Body of pancreas (tissue), 4 donors: ENCODE measurements at regions not wholly inside any gene's neighbourhood (a gene's known extent, or its start where the extent isn't known, plus 50 kb on each side); places are given as distances from the start of the nearest gene placed in this dataset.

ENCODE experiments used
- ATAC-seq: fragments of 150-250 bp; one replicate; pipeline ENCODE4 v1.9.1; 2016
- DNase-seq, 4 donors: peaks; one replicate each; pipeline ENCODE4 v3.0.0-alpha.2; 2019
- H3K27ac ChIP-seq, 4 donors: fragments of 200-600 bp; sonication (generic); 1 replicate in 3 of 4; 2 replicates in 1 of 4; pipeline versions ENCODE4 v1.5.1 to v1.6.1; 2016 to 2019; ENCODE audit warnings: mild to moderate bottlenecking in 1 of 4, mixed read lengths in 1 of 4, moderate library complexity in 1 of 4
- H3K27me3 ChIP-seq, 2 donors: fragments of 200-600 bp; sonication (generic); one replicate each; pipeline ENCODE4 v1.6.0; 2016; ENCODE audit warnings: mild to moderate bottlenecking in 1 of 2
- H3K36me3 ChIP-seq, 2 donors: fragments of 200-600 bp; sonication (generic); replicated peaks in 1 of 2; 2 replicates each; pipeline ENCODE4 v1.5.1; 2016; ENCODE audit warnings: low read depth in 2 of 2; ENCODE audit not compliant: insufficient read depth in 1 of 2
- H3K4me1 ChIP-seq: fragments of 200-600 bp; sonication (generic); one replicate; pipeline ENCODE4 v1.6.0; 2016
- H3K4me3 ChIP-seq, 2 donors: fragments of 200-600 bp; sonication (generic); 1 replicate in 1 of 2; 2 replicates in 1 of 2; pipeline ENCODE4 v1.5.1; 2016 to 2019
- H3K9me3 ChIP-seq, 3 donors: fragments of 200-600 bp; sonication (generic); 1 replicate in 2 of 3; 2 replicates in 1 of 3; pipeline ENCODE4 v1.5.1; 2016
- POLR2A ChIP-seq, 3 donors: fragments of 450-650 bp; IDR thresholded peaks; one replicate each; pipeline ENCODE4 v1.6.1; 2016; ENCODE audit warnings: antibody characterized with exemption in 3 of 3, mild to moderate bottlenecking in 2 of 3
- WGBS, 2 donors: methylation state at CpG; one replicate each; pipeline ENCODE4 v1.1.5; 2017; 5-methylcytosine and 5-hydroxymethylcytosine counted together
- intact Hi-C: fragments of 100-400 bp; cut with DNase I; formaldehyde crosslinking; loops from one replicate; pipeline ENCODE4 v1.15.1; 2023
- TF ChIP-seq, protein P1 (sequence below), 7 experiments: fragments of 450-650 bp in 4 of 7; fragments of 200-600 bp in 3 of 7; sonication (generic) in 3 of 7; IDR thresholded peaks; one replicate each; pipeline ENCODE4 v1.5.1; 2016 to 2019; ENCODE audit warnings: antibody characterized with exemption in 7 of 7

DNA sequence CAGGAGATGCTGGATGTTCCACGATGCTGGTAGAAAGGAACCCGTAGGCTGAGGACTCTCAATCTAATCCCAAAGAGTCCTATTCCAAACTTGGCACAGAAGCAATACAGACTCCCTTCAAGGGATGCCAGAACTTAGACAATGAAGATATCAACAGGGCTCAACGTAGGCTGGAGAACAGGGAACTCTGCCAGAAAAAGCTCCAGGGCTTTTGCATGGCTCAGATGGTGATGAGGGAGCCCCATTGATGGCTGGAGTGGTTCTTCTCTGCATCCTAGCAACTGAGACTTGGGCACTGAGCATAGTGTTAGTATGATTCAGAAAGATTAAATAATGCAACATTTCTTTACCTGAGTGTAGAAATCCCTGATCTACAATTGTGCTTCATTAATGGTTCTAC, 117.2 kb upstream of the NCK2 start:
- TF ChIP-seq POLR2A (IDR thresholded peaks at IDR 0.05): no peak
- TF ChIP-seq, protein P1, sequence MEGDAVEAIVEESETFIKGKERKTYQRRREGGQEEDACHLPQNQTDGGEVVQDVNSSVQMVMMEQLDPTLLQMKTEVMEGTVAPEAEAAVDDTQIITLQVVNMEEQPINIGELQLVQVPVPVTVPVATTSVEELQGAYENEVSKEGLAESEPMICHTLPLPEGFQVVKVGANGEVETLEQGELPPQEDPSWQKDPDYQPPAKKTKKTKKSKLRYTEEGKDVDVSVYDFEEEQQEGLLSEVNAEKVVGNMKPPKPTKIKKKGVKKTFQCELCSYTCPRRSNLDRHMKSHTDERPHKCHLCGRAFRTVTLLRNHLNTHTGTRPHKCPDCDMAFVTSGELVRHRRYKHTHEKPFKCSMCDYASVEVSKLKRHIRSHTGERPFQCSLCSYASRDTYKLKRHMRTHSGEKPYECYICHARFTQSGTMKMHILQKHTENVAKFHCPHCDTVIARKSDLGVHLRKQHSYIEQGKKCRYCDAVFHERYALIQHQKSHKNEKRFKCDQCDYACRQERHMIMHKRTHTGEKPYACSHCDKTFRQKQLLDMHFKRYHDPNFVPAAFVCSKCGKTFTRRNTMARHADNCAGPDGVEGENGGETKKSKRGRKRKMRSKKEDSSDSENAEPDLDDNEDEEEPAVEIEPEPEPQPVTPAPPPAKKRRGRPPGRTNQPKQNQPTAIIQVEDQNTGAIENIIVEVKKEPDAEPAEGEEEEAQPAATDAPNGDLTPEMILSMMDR (IDR thresholded peaks at IDR 0.05): no peak
- no peak overlapping the region for H3K4me3 ChIP-seq
- 41 to 59% methylated on average over 3 of the region's 3 CpGs for WGBS, 2 donors
- intact Hi-C loops: no loop called here
- H3K27me3 ChIP-seq: no peaks in the 10 kb centered on the region
- ATAC-seq (no peak), DNase-seq (no peak)
- H3K4me1 ChIP-seq: no peaks in the 10 kb centered on the region
- H3K9me3 ChIP-seq: no peaks in the 10 kb centered on the region
- H3K27ac ChIP-seq: no peak overlapping the region
- H3K36me3 ChIP-seq: no peaks in the 10 kb centered on the region

DNA sequence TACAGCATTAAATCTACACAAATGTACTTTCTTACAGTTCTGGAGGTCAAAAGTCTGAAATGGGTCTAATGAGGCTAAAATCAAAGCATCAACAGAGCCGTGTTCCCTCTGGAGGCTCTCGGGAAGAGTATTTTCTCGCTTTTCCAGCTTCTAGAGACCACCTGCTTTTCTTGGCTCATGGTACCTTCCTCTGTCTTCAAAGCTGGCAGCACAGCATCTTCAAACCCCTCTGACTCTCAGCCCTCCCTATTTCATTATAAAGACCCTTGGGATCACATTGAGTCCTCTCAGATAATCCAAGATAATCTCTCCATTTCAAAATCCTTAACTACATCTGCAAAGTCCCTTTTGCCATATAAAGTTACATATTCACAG, 117.8 kb upstream of the NCK2 start:
- DNase-seq (no peak), ATAC-seq (no peak)
- H3K9me3 ChIP-seq: no peaks in the 10 kb centered on the region
- no peak overlapping the region for H3K4me3 ChIP-seq
- no peak overlapping the region for H3K27ac ChIP-seq
- H3K27me3 ChIP-seq: no peaks in the 10 kb centered on the region
- H3K4me1 ChIP-seq: no peaks in the 10 kb centered on the region
- intact Hi-C loops: no loop called here
- no peak for TF ChIP-seq POLR2A (IDR thresholded peaks at IDR 0.05)
- TF ChIP-seq, protein P1 (IDR thresholded peaks at IDR 0.05): no peak
- 81 to 86% methylated on average over 3 of the region's 3 CpGs for WGBS, 2 donors
- no peaks in the 10 kb centered on the region for H3K36me3 ChIP-seq

GRCh38 chr2:105626212-105626965, 118.3 kb upstream of the NCK2 start:
- Histone ChIP-seq H3K9me3 (no peaks in the 10 kb centered on the region), H3K36me3 (no peaks in the 10 kb centered on the region), H3K27ac (no peak overlapping the region), H3K4me1 (no peaks in the 10 kb centered on the region), H3K27me3 (no peaks in the 10 kb centered on the region), H3K4me3 (no peak overlapping the region)
- no peak for ATAC-seq
- WGBS, 2 donors: 78% methylated on average over 7 of the region's 7 CpGs
- no peak for DNase-seq
- no peak for TF ChIP-seq POLR2A (IDR thresholded peaks at IDR 0.05)
- TF ChIP-seq, protein P1 (IDR thresholded peaks at IDR 0.05): no peak
- intact Hi-C loops: no loop called here

GRCh38 chr2:105625632-105626031, 119.1 kb upstream of the NCK2 start:
- DNase-seq (no peak), ATAC-seq (no peak)
- TF ChIP-seq POLR2A (IDR thresholded peaks at IDR 0.05): no peak
- TF ChIP-seq, protein P1 (IDR thresholded peaks at IDR 0.05): no peak
- Histone ChIP-seq H3K4me3 (no peak overlapping the region), H3K27me3 (no peaks in the 10 kb centered on the region), H3K27ac (no peak overlapping the region), H3K4me1 (no peaks in the 10 kb centered on the region), H3K36me3 (no peaks in the 10 kb centered on the region), H3K9me3 (no peaks in the 10 kb centered on the region)
- WGBS, 2 donors: 47 to 59% methylated on average over 9 to 11 of the region's 11 CpGs
- intact Hi-C loops: no loop called here

DNA sequence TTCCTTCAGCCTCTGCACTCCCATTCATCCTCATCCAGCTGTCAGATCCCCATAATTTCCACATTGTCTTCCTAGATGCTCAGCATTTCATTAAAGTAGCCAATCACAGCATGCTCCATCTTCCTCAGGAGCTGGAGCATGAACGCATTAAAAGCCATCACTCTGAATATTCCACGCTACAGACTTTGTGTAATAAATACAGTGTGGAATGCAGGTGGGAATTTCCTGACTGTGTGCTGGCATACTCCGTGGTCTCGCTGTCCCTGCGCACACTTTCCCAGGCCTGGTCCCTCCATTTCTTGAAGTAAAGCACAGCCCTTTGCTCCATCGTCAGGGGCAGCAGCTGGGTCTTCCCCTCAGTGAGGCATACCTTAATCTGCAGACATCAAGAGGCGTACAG, 123.7 kb upstream of the NCK2 start:
- intact Hi-C loops: no loop called here
- no peaks in the 10 kb centered on the region for H3K36me3 ChIP-seq
- H3K4me3 ChIP-seq: no peak overlapping the region
- no peaks in the 10 kb centered on the region for H3K27me3 ChIP-seq
- H3K27ac ChIP-seq: no peak overlapping the region
- DNase-seq (no peak), ATAC-seq (no peak)
- 78 to 80% methylated on average over 7 of the region's 7 CpGs for WGBS, 2 donors
- TF ChIP-seq POLR2A (IDR thresholded peaks at IDR 0.05): no peak
- TF ChIP-seq, protein P1 (IDR thresholded peaks at IDR 0.05): no peak
- no peaks in the 10 kb centered on the region for H3K9me3 ChIP-seq
- H3K4me1 ChIP-seq: peaks cover 10% of the 10 kb centered on the region
